ENCODE measurements at regions not wholly inside any gene's neighbourhood (a gene's known extent, or its start where the extent isn't known, plus 50 kb on each side); places are given as distances from the start of the nearest gene placed in this dataset.

GRCh38 chr10:78933828-78934531, 134.8 kb upstream of the ZMIZ1 start:
- Histone ChIP-seq H3K4me2 (replicated peaks; ENCODE audit: low read depth, low read length, poor library complexity, severe bottlenecking) (no peak overlapping the region), H3K27me3 (replicated peaks in 1 of 4; ENCODE audit: control extremely low read depth in 1 of 4, control insufficient read depth in 3 of 4, insufficient read depth in 4 of 4, low read length in 3 of 4) (peaks cover 0 to 3% (median 0%) of the 10 kb centered on the region in 4 experiments), H3K4me1 (ENCODE audit: control insufficient read depth in 2 of 2, insufficient read depth in 2 of 2, low read length in 2 of 2) (no peaks in the 10 kb centered on the region), H3K27ac (ENCODE audit: low read length in 2 of 2) (no peak overlapping the region), H4K20me1 (ENCODE audit: control insufficient read depth, insufficient read depth, low read length, poor library complexity, severe bottlenecking) (no peaks in the 10 kb centered on the region), H3K4me3 (ENCODE audit: control extremely low read depth in 1 of 5, extremely low read depth in 1 of 5, insufficient read depth in 1 of 5, low read depth in 2 of 5, low read length in 4 of 5) (no peak overlapping the region), H3K79me2 (ENCODE audit: control insufficient read depth, insufficient read depth, low read length) (no peaks in the 10 kb centered on the region), H2AFZ (ENCODE audit: insufficient read depth, low read depth, low read length, poor library complexity, severe bottlenecking) (no peak overlapping the region), H3K9ac (ENCODE audit: low read length) (no peak overlapping the region), H3K36me3 (replicated peaks in 1 of 2; ENCODE audit: control extremely low read depth in 1 of 2, control insufficient read depth in 1 of 2, extremely low read depth in 1 of 2, insufficient read depth in 2 of 2, low read length in 1 of 2) (no peaks in the 10 kb centered on the region), H3K9me3 (ENCODE audit: control extremely low read depth in 1 of 3, control insufficient read depth in 2 of 3, insufficient read depth in 1 of 3, low read length in 2 of 3) (no peaks in the 10 kb centered on the region)
- Mint-ChIP-seq H3K4me1 (no peaks in the 10 kb centered on the region), H3K4me3 (no peak overlapping the region), H3K27ac (no peak overlapping the region), H3K9me3 (ENCODE audit: insufficient read depth) (no peaks in the 10 kb centered on the region), H3K27me3 (peaks cover 48% of the 10 kb centered on the region)
- TF ChIP-seq EZH2 (IDR thresholded peaks at IDR 0.05; ENCODE audit: borderline replicate concordance, insufficient read depth, low read depth, low read length, poor library complexity, severe bottlenecking) (no peak), CTCF (IDR thresholded peaks at IDR 0.05) (no peak)
- WGBS (ENCODE audit: insufficient coverage), result 92% methylated on average over 6 of the region's 14 CpGs
- ATAC-seq (ENCODE audit: low read depth) (no peak), DNase-seq (no peak)
- CTCF ChIA-PET, result interaction anchor here (3.3 kb wide), 1 partner anchor 261 kb away, joined by 11 read pairs; no protein-coding TSS in a partner anchor
- POLR2A ChIA-PET, result no interaction called here
- intact Hi-C loops (cut with micrococcal nuclease), result no loop called here

GRCh38 chr10:78934532-78934898, 134.3 kb upstream of the ZMIZ1 start:
- H3K27me3 ChIP-seq (replicated peaks in 1 of 4; ENCODE audit: control extremely low read depth in 1 of 4, control insufficient read depth in 3 of 4, insufficient read depth in 4 of 4, low read length in 3 of 4), result peaks cover 0 to 3% (median 0%) of the 10 kb centered on the region in 4 experiments
- peaks cover 48% of the 10 kb centered on the region for H3K27me3 Mint-ChIP-seq

More at GRCh38 chr10:78934532-78934898, 134.3 kb upstream of the ZMIZ1 start:
- Mint-ChIP-seq H3K4me1 (no peaks in the 10 kb centered on the region), H3K27ac (no peak overlapping the region), H3K4me3 (no peak overlapping the region), H3K9me3 (ENCODE audit: insufficient read depth) (no peaks in the 10 kb centered on the region)
- no peaks in the 10 kb centered on the region for H4K20me1 ChIP-seq (ENCODE audit: control insufficient read depth, insufficient read depth, low read length, poor library complexity, severe bottlenecking)
- H3K27ac ChIP-seq (ENCODE audit: low read length in 2 of 2), result no peak overlapping the region
- POLR2A ChIA-PET, result no interaction called here
- no peaks in the 10 kb centered on the region for H3K9me3 ChIP-seq (ENCODE audit: control extremely low read depth in 1 of 3, control insufficient read depth in 2 of 3, insufficient read depth in 1 of 3, low read length in 2 of 3)
- H3K9ac ChIP-seq (ENCODE audit: low read length), result no peak overlapping the region
- no peaks in the 10 kb centered on the region for H3K79me2 ChIP-seq (ENCODE audit: control insufficient read depth, insufficient read depth, low read length)
- no peak overlapping the region for H3K4me2 ChIP-seq (replicated peaks; ENCODE audit: low read depth, low read length, poor library complexity, severe bottlenecking)
- H2AFZ ChIP-seq (ENCODE audit: insufficient read depth, low read depth, low read length, poor library complexity, severe bottlenecking), result no peak overlapping the region
- H3K4me3 ChIP-seq (ENCODE audit: control extremely low read depth in 1 of 5, extremely low read depth in 1 of 5, insufficient read depth in 1 of 5, low read depth in 2 of 5, low read length in 4 of 5), result no peak overlapping the region
- intact Hi-C loops (cut with micrococcal nuclease), result no loop called here
- ATAC-seq (ENCODE audit: low read depth) (no peak), DNase-seq (no peak)
- CTCF ChIA-PET, result interaction anchor here (3.3 kb wide), 1 partner anchor 261 kb away, joined by 11 read pairs; no protein-coding TSS in a partner anchor
- 79% methylated on average over 2 of the region's 3 CpGs for WGBS (ENCODE audit: insufficient coverage)
- H3K36me3 ChIP-seq (replicated peaks in 1 of 2; ENCODE audit: control extremely low read depth in 1 of 2, control insufficient read depth in 1 of 2, extremely low read depth in 1 of 2, insufficient read depth in 2 of 2, low read length in 1 of 2), result no peaks in the 10 kb centered on the region
- TF ChIP-seq EZH2 (IDR thresholded peaks at IDR 0.05; ENCODE audit: borderline replicate concordance, insufficient read depth, low read depth, low read length, poor library complexity, severe bottlenecking), result no peak
- no peak for TF ChIP-seq CTCF (IDR thresholded peaks at IDR 0.05)
- no peaks in the 10 kb centered on the region for H3K4me1 ChIP-seq (ENCODE audit: control insufficient read depth in 2 of 2, insufficient read depth in 2 of 2, low read length in 2 of 2)
